Glomerular visceral epithelial cell (primary cell): ENCODE measurements at regions not wholly inside any gene's neighbourhood (a gene's known extent, or its start where the extent isn't known, plus 50 kb on each side); places are given as distances from the start of the nearest gene placed in this dataset.

Experiments
- DNase-seq: peaks from one replicate; pipeline ENCODE4 v3.0.0-alpha.2; 2016; ENCODE audit errors: extremely low spot score

DNA sequence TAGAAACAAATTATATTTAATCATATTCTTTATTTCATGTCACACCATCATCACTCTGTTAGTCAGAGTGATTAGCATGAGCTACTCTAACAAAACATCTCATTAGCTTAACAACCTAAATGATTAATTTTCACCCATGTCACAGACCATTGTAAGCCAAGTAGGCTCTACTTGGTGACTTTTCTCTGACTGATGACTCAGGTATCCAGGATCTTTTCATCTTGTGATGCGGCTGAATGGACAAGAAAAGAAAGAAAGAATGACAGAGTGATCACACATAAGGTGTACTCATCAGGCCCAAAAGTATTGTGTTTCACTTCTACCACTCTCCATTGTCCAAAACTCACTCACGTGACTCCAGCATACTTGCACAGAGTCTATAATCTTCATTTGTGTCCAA, 299.3 kb downstream of the ANXA1 start:
- DNase-seq, result peak; percentile 5

DNA sequence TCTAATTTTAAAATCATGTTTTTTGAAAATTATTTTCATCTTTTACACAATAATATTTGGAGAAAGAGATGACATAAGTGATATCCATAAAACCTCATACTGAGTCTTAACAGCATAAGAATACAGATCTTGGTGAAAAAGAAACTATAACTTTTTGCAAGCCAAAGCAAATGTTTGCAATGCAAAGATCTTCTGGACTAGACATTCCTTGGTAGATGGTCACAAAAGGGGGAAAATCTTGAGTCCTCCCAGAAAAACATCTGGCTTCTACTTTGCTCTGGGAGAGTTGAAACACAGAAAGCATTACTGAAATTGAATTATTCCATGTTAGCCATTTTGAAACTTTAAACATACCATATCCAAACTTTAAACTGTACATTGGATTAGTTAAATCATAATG, 308.2 kb downstream of the ANXA1 start:
- DNase-seq, result no peak

DNA sequence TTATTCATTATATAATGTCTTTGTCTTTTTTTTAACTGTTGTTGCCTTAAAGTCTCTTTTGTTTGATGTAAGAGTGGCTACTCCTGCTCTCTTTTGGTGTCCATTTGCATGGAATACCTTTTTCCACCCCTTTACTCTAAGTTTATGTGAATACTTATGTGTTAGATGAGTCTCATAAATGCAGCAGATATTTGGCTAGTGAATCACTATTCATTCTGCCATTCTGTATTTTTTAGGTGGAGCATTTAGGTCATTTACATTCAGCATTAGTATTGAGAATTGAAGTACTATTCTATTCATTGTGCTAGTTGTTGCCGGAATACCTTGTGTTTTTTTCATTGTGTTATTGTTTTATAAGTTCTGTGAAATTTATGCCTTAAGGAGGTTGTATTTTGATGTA, 317.1 kb downstream of the ANXA1 start:
- no peak for DNase-seq

DNA sequence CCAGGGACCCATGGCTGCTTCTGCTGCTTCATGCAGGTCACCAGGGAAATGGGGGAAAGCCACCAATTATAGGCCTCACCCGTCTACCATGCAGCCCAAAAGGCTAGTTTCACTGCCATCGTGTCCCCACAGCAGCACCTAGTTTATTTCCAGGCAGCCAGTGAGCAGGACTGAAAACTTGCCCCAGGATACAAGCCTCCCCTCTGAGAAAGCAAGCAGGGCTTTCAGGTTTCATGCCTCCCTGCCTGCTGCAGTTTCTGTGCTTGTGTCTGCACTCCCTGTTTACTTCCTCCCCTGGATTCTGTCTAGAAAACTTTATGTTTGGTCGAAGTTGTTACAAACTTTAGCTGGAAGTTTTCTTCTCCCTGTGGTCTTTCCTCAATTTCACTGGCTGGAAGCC, 319.1 kb downstream of the ANXA1 start:
- no peak for DNase-seq

DNA sequence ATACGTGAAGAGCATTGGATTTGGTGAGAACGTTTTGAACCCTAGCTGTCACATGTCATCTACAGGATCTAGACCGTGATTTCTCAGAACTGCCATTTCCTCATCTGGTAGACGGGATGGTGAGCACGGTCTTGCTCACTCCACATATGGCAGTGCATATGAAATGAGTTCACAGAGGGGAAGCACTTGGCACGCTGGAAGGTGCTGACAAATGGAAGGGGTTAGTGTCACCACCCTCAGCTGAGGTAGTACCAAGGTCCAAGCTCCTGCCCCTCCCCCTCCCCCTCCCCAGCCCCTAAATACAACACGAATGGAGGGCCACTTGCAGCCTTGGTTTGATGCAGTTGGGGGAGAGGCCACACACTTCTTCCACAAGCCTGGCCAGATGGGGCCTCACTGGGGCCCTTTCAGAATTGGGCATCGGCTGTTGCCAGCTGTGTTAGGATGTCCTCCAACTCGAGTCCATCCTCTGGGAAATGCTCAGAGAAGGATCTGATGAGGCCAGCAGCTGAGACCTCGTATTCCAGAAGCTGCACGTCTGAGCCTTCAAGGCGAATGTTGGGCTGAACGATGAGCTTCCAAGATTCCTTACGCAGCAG, 322.4 kb downstream of the ANXA1 start:
- DNase-seq, result no peak

- no peak for DNase-seq
These were observed 323.0 kb downstream of the ANXA1 start for GRCh38 chr9:73474625-73475024.

- no peak for DNase-seq
These were observed 343.2 kb downstream of the ANXA1 start for GRCh38 chr9:73494894-73495293.

DNA sequence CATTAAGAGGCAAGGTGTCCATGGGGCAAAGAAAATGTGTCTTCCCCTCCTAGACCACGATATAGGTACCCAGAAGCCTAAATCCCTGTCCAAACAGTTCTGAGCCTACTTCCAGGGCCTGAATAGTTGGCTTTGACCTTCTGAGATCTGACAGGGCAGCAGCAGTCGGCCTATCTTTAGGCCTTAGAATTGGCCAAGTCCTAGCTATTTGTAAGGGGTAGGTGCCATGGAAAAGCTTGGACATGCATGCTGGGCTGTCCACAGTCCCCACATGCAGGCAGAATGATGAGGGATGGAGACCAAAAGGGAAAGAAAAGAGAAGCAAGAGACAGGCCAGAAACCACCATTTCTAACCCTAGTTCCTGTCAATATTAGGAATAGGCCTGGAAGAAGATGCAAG, 346.1 kb downstream of the ANXA1 start:
- DNase-seq, result no peak

GRCh38 chr9:73515216-73515615, 363.6 kb downstream of the ANXA1 start:
- DNase-seq, result no peak

GRCh38 chr9:73523391-73523790, 371.7 kb downstream of the ANXA1 start:
- DNase-seq, result no peak

- DNase-seq, result no peak
These were observed 373.7 kb downstream of the ANXA1 start for GRCh38 chr9:73525350-73525749.

- DNase-seq, result no peak
These were observed 375.9 kb downstream of the ANXA1 start for GRCh38 chr9:73527521-73527920.

DNA sequence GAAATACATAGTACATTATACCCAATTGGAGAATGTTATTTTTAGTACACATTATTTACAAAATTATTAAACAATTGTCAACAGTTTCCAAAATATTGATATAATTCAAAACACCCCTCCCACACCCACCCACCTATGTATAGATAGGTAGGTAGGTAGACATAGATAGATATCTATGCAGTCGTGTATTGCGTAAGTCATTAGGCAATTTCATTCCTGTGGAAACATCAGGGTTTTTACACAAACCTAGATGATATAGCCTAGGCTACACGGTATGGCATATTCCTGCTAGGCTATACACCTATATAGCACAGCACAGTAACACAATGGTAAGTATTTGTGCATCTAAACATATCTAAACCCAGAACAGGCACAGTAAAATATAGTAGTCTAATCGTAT, 377.3 kb downstream of the ANXA1 start:
- DNase-seq, result no peak

DNA sequence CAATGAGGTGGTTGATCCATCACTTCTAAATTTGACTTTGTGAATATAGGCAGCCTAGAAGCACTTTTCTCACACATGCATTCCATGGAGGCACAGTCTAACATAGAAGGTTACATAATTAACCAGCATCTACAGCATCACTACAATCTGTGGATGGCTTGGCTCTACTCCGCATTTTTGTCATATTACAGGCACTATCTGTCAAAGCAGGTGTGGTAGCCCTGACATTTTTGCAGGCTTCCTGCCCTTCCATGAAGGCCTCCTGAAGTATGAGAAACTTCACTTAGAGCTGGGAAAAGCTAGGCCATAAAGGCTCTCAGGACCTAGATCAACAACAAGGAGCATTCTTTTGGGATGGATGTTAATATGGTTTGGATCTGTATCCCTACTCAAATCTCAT, 378.0 kb downstream of the ANXA1 start:
- no peak for DNase-seq

- DNase-seq, result no peak
These were observed 379.4 kb downstream of the ANXA1 start for GRCh38 chr9:73531051-73531532.

- no peak for DNase-seq
These were observed 380.0 kb downstream of the ANXA1 start for GRCh38 chr9:73531658-73532057.

- DNase-seq, result no peak
These were observed 381.3 kb downstream of the ANXA1 start for GRCh38 chr9:73532985-73533384.

DNA sequence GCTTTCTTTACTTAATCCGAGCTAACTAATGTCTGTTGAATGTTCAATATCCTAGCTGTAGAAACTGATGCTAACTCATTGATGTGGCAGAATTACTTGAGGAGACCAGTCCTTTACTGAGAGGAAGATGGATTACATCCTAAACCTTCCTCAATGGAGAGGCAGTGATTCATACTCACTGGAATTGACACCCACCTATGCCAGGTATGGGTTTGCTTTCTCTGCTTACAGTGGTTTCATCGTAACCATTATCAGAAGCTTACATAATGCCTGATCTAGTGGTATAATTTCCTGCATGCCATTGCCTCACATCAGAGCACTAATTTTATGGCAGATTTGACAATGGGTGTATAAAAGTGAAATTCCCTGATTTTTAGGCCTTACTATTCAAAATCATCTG, 384.7 kb downstream of the ANXA1 start:
- no peak for DNase-seq

DNA sequence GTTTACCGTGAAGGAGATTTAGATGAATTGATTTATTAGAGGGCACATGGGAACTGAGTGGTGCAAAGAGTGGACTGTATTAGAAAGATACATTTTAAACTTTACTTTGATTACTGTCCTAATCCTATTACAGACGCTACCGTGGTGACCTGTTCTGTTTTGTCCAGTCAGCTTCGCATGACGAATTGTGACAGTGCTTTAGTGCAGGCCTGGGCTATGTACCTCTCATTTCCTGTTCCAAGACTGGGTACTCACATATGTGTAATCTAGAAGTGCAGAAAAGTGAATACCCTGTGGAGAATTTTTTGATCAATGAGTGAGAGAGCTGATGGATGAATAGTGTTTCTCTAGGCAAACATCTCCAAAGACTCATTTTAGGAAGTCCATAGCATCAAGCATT, 385.9 kb downstream of the ANXA1 start:
- DNase-seq, result no peak

- DNase-seq, result no peak
These were observed 388.3 kb downstream of the ANXA1 start for GRCh38 chr9:73539881-73540390.

DNA sequence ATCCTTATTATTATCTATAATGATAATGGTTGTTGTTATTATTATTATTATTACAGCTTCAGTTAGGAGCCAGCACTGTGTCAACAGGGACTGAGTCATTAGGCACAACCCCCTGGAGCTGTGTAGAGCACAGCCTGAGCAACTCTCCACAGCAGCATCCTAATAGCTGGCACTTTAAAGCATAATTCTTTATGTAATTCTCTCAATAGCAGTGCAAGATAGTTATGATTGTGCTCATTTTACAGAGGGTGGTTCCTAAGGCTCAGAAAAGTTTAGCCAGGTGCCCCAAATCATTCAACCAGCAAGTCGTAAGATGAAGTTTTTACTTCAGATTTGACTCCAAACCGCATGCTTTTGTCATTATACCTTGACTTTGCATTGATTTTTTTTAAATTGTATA, 390.3 kb downstream of the ANXA1 start:
- no peak for DNase-seq

DNA sequence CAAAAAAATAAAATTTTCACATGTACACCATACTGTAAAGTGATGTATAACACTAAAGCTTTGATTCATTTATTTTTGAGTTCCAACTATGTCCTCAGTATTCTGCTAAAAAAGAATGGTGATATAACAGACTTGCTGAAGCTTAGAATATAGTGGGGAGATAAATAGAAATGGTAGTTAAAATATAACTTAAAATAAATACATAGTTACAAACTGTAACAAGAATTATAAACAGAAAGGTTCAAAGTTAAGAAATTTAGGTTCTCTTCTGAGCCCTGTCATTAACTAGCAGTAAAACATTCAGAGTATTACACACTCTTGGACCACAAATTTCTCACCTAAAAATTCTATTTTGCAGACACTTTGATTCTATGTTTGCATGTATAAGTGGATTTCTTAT, 392.1 kb downstream of the ANXA1 start:
- DNase-seq, result no peak

- DNase-seq, result no peak
These were observed 396.5 kb downstream of the ANXA1 start for GRCh38 chr9:73548201-73548600.

- no peak for DNase-seq
These were observed 398.3 kb downstream of the ANXA1 start for GRCh38 chr9:73549991-73550390.
